Choroid plexus epithelial cell (primary cell): ENCODE measurements at regions not wholly inside any gene's neighbourhood (a gene's known extent, or its start where the extent isn't known, plus 50 kb on each side); places are given as distances from the start of the nearest gene placed in this dataset.

Experiments
- DNase-seq: peaks from one replicate; pipeline ENCODE4 v3.0.0-alpha.2; 2010; ENCODE audit warnings: low read depth
- H3K4me3 ChIP-seq: 2 replicates; pipeline ENCODE4 v1.5.1; 2011; ENCODE audit warnings: low read depth, mild to moderate bottlenecking, control low read depth, low read length, moderate library complexity
- CTCF ChIP-seq: conservative IDR thresholded peaks from 2 replicates; pipeline ENCODE4 v1.5.1; 2011; ENCODE audit warnings: low read depth, mild to moderate bottlenecking, control low read depth, inconsistent platforms, low read length, moderate library complexity

GRCh38 chr5:164708831-164709230 lies 1203.4 kb downstream of the MAT2B start:
- DNase-seq: no peak
- TF ChIP-seq CTCF: no peak
- H3K4me3 ChIP-seq: no peak overlapping the region

GRCh38 chr5:164713682-164714081 lies 1208.3 kb downstream of the MAT2B start:
- no peak for TF ChIP-seq CTCF
- no peak overlapping the region for H3K4me3 ChIP-seq
- no peak for DNase-seq

- no peak for DNase-seq
- no peak for TF ChIP-seq CTCF
- no peak overlapping the region for H3K4me3 ChIP-seq
These were observed 1215.7 kb downstream of the MAT2B start for GRCh38 chr5:164721116-164721515.

GRCh38 chr5:164721656-164722055 lies 1216.2 kb downstream of the MAT2B start:
- no peak for DNase-seq
- no peak for TF ChIP-seq CTCF
- H3K4me3 ChIP-seq: no peak overlapping the region

GRCh38 chr5:164722702-164723101 lies 1217.3 kb downstream of the MAT2B start:
- no peak for TF ChIP-seq CTCF
- no peak for DNase-seq
- no peak overlapping the region for H3K4me3 ChIP-seq

- H3K4me3 ChIP-seq: no peak overlapping the region
- no peak for TF ChIP-seq CTCF
- DNase-seq: no peak
These were observed 1221.6 kb downstream of the MAT2B start for GRCh38 chr5:164727012-164727411.

- H3K4me3 ChIP-seq: no peak overlapping the region
- no peak for DNase-seq
- TF ChIP-seq CTCF: no peak
These were observed 1223.3 kb downstream of the MAT2B start for GRCh38 chr5:164728733-164729132.
